ENCODE measurements at regions not wholly inside any gene's neighbourhood (a gene's known extent, or its start where the extent isn't known, plus 50 kb on each side); places are given as distances from the start of the nearest gene placed in this dataset.

DNA sequence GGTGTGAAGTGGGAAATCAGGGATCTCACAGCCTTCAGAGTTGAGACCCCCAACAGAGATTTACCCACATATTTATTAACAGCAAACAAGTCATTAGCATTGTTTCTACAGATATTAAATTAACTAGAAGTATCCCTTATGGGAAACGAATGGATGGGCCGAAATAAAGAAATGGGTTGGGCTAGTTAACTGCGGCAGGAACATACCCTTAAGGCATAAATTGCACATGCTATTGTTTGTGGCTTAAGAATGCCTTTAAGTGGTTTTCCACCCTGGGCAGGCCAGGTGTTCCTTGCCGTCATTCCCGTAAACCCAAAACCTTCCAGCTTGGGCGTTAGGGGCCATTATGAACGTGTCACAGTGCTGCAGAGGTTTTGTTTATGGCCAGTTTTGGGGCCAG lies 126.3 kb upstream of the EIF1AY start:
- H4K20me1 ChIP-seq (ENCODE audit: insufficient read depth, low read length): no peaks in the 10 kb centered on the region
- ChIA-PET CTCF (ENCODE audit: low intra/inter-chr PET ratio, low total read pairs) (no interaction called here), POLR2A (no interaction called here)
- H3K9me3 ChIP-seq (ENCODE audit: low read length): peaks cover 44% of the 10 kb centered on the region
- no peak overlapping the region for H3K4me3 ChIP-seq (replicated peaks in 1 of 3; ENCODE audit: insufficient read depth in 1 of 3, low read depth in 2 of 3, low read length in 3 of 3)
- H2AFZ ChIP-seq (ENCODE audit: low read length): no peak overlapping the region
- H3K27ac ChIP-seq (ENCODE audit: extremely low read length, insufficient read depth, low read length): no peak overlapping the region
- DNase-seq (ENCODE audit: low spot score) (no peak), FAIRE-seq (no peak), ATAC-seq (no peak)
- H3K36me3 ChIP-seq (replicated peaks in 1 of 2; ENCODE audit: control insufficient read depth in 1 of 2, insufficient read depth in 2 of 2, low read length in 2 of 2): no peaks in the 10 kb centered on the region
- BruUV-seq (replicated peaks): no TSS peak
- no peaks in the 10 kb centered on the region for H3K4me1 ChIP-seq (ENCODE audit: insufficient read depth, low read length)
- WGBS (ENCODE audit: low lambda C conversion rate): 67% methylated on average over 2 of the region's 7 CpGs
- H3K4me2 ChIP-seq (ENCODE audit: low read depth, low read length): no peak overlapping the region
- in situ Hi-C loops (cut with HindIII; ENCODE audit: extremely low pct_ligation_motif_present, low pct_unique_long_range_greater_than_20kb) (no loop called here), intact Hi-C loops (cut with micrococcal nuclease; ENCODE audit: unreplicated experiment) (no loop called here)
- no peaks in the 10 kb centered on the region for H3K27me3 ChIP-seq (ENCODE audit: control insufficient read depth in 1 of 2, insufficient read depth in 2 of 2, low read length in 2 of 2)
- TF ChIP-seq ZNF761 (CRISPR knock-in tag; conservative IDR thresholded peaks at IDR 0.05) (peak; percentile 99), GRHL1 (CRISPR knock-in tag; conservative IDR thresholded peaks at IDR 0.05) (no peak)
- no peaks in the 10 kb centered on the region for H3K79me2 ChIP-seq (ENCODE audit: insufficient read depth, low read length)
- H3K9ac ChIP-seq (ENCODE audit: insufficient read depth, low read depth, low read length): no peak overlapping the region

GRCh38 chrY:20470140-20470539 lies 105.4 kb upstream of the EIF1AY start:
- Histone ChIP-seq H3K27me3 (ENCODE audit: control insufficient read depth in 1 of 2, insufficient read depth in 2 of 2, low read length in 2 of 2) (no peaks in the 10 kb centered on the region), H3K79me2 (ENCODE audit: insufficient read depth, low read length) (no peaks in the 10 kb centered on the region), H4K20me1 (ENCODE audit: insufficient read depth, low read length) (no peaks in the 10 kb centered on the region), H3K4me2 (ENCODE audit: low read depth, low read length) (no peak overlapping the region), H3K27ac (ENCODE audit: extremely low read length, insufficient read depth, low read length) (no peak overlapping the region), H3K9me3 (ENCODE audit: low read length) (peaks cover 17% of the 10 kb centered on the region; the same call in 1 of the 2 replicates), H3K4me3 (replicated peaks in 1 of 3; ENCODE audit: insufficient read depth in 1 of 3, low read depth in 2 of 3, low read length in 3 of 3) (no peak overlapping the region), H3K4me1 (ENCODE audit: insufficient read depth, low read length) (no peaks in the 10 kb centered on the region), H3K36me3 (replicated peaks in 1 of 2; ENCODE audit: control insufficient read depth in 1 of 2, insufficient read depth in 2 of 2, low read length in 2 of 2) (no peaks in the 10 kb centered on the region), H3K9ac (ENCODE audit: insufficient read depth, low read depth, low read length) (no peak overlapping the region), H2AFZ (ENCODE audit: low read length) (no peak overlapping the region)
- POLR2A ChIA-PET: no interaction called here
- 5% methylated on average over 2 of the region's 2 CpGs for WGBS (ENCODE audit: low lambda C conversion rate)
- no peak for ATAC-seq
- in situ Hi-C loops (cut with HindIII; ENCODE audit: extremely low pct_ligation_motif_present, low pct_unique_long_range_greater_than_20kb): no loop called here
- no peak for DNase-seq (ENCODE audit: low spot score)
- intact Hi-C loops (cut with micrococcal nuclease; ENCODE audit: unreplicated experiment): no loop called here
- no peak for FAIRE-seq
- BruUV-seq (replicated peaks): no TSS peak
- CTCF ChIA-PET (ENCODE audit: low intra/inter-chr PET ratio, low total read pairs): no interaction called here
- TF ChIP-seq ZNF276 (CRISPR knock-in tag; IDR thresholded peaks at IDR 0.05; ENCODE audit: low read depth) (no peak), RORA (CRISPR knock-in tag; IDR thresholded peaks at IDR 0.05) (no peak), POLR2A (IDR thresholded peaks at IDR 0.05; ENCODE audit: insufficient read depth in 1 of 2, low read depth in 2 of 2, low read length in 2 of 2) (no peak), SNRNP70 (IDR thresholded peaks at IDR 0.05; ENCODE audit: low read depth, low read length) (no peak), ZSCAN21 (CRISPR knock-in tag; IDR thresholded peaks at IDR 0.05; ENCODE audit: borderline replicate concordance) (no peak), ZNF12 (CRISPR knock-in tag; IDR thresholded peaks at IDR 0.05) (no peak), ARNTL (CRISPR knock-in tag; IDR thresholded peaks at IDR 0.05) (no peak), PREB (CRISPR knock-in tag; IDR thresholded peaks at IDR 0.05) (no peak), ZNF326 (CRISPR knock-in tag; IDR thresholded peaks at IDR 0.05; ENCODE audit: borderline replicate concordance) (no peak)
- TF ChIP-seq, protein P1, sequence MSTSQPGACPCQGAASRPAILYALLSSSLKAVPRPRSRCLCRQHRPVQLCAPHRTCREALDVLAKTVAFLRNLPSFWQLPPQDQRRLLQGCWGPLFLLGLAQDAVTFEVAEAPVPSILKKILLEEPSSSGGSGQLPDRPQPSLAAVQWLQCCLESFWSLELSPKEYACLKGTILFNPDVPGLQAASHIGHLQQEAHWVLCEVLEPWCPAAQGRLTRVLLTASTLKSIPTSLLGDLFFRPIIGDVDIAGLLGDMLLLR (CRISPR knock-in tag; IDR thresholded peaks at IDR 0.05): no peak
- TF ChIP-seq, protein P2, sequence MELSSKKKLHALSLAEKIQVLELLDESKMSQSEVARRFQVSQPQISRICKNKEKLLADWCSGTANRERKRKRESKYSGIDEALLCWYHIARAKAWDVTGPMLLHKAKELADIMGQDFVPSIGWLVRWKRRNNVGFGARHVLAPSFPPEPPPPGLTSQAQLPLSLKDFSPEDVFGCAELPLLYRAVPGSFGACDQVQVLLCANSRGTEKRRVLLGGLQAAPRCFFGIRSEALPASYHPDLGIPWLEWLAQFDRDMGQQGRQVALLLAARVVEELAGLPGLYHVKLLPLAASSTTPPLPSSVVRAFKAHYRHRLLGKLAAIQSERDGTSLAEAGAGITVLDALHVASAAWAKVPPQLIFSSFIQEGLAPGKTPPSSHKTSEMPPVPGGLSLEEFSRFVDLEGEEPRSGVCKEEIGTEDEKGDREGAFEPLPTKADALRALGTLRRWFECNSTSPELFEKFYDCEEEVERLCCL (CRISPR knock-in tag; IDR thresholded peaks at IDR 0.05; ENCODE audit: borderline replicate concordance): no peak

All from HepG2 (cell line).